IPS-18a (cell line): ENCODE measurements at regions not wholly inside any gene's neighbourhood (a gene's known extent, or its start where the extent isn't known, plus 50 kb on each side); places are given as distances from the start of the nearest gene placed in this dataset.

Experiments
- H3K27ac ChIP-seq: one replicate; pipeline ENCODE4 v1.5.1; 2013; ENCODE audit warnings: low read length
- H3K27me3 ChIP-seq: one replicate; pipeline ENCODE4 v1.6.1; 2013; ENCODE audit warnings: mild to moderate bottlenecking, low read length; ENCODE audit not compliant: control insufficient read depth, insufficient read depth
- H3K36me3 ChIP-seq: one replicate; pipeline ENCODE4 v1.6.1; 2013; ENCODE audit warnings: low read depth, low read length; ENCODE audit not compliant: control insufficient read depth
- H3K4me1 ChIP-seq: one replicate; pipeline ENCODE4 v1.6.1; 2013; ENCODE audit warnings: low read depth, low read length; ENCODE audit not compliant: control insufficient read depth
- H3K4me3 ChIP-seq: one replicate; pipeline ENCODE4 v1.5.1; 2013; ENCODE audit warnings: low read length
- H3K9ac ChIP-seq: one replicate; pipeline ENCODE4 v1.6.1; 2013; ENCODE audit warnings: mild to moderate bottlenecking, low read length, moderate library complexity
- H3K9me3 ChIP-seq: one replicate; pipeline ENCODE4 v1.6.1; 2013; ENCODE audit warnings: low read depth, low read length; ENCODE audit not compliant: control insufficient read depth

- Histone ChIP-seq H3K9ac (no peak overlapping the region), H3K36me3 (no peaks in the 10 kb centered on the region), H3K27me3 (no peaks in the 10 kb centered on the region), H3K9me3 (no peaks in the 10 kb centered on the region), H3K4me1 (peaks cover 4% of the 10 kb centered on the region), H3K4me3 (no peak overlapping the region), H3K27ac (no peak overlapping the region)
Measured at GRCh38 chr2:216791303-216791702, 68.6 kb downstream of the TNP1 start.

GRCh38 chr2:216789081-216789480, 70.8 kb downstream of the TNP1 start:
- H3K27me3 ChIP-seq: no peaks in the 10 kb centered on the region
- H3K27ac ChIP-seq: no peak overlapping the region
- H3K4me3 ChIP-seq: no peak overlapping the region
- H3K4me1 ChIP-seq: peaks cover 4% of the 10 kb centered on the region
- no peaks in the 10 kb centered on the region for H3K36me3 ChIP-seq
- H3K9ac ChIP-seq: no peak overlapping the region
- H3K9me3 ChIP-seq: no peaks in the 10 kb centered on the region

GRCh38 chr2:216787851-216788540, 71.9 kb downstream of the TNP1 start:
- no peaks in the 10 kb centered on the region for H3K27me3 ChIP-seq

GRCh38 chr2:216786676-216787075, 73.2 kb downstream of the TNP1 start:
- Histone ChIP-seq H3K27me3 (no peaks in the 10 kb centered on the region), H3K36me3 (no peaks in the 10 kb centered on the region), H3K4me3 (no peak overlapping the region), H3K4me1 (peaks cover 4% of the 10 kb centered on the region), H3K9me3 (no peaks in the 10 kb centered on the region), H3K27ac (no peak overlapping the region), H3K9ac (no peak overlapping the region)

More at GRCh38 chr2:216787851-216788540, 71.9 kb downstream of the TNP1 start:
- no peak overlapping the region for H3K27ac ChIP-seq
- no peak overlapping the region for H3K9ac ChIP-seq
- no peaks in the 10 kb centered on the region for H3K36me3 ChIP-seq
- H3K4me3 ChIP-seq: no peak overlapping the region
- peaks cover 4% of the 10 kb centered on the region for H3K4me1 ChIP-seq
- no peaks in the 10 kb centered on the region for H3K9me3 ChIP-seq

- H3K27me3 ChIP-seq: no peaks in the 10 kb centered on the region
- H3K4me3 ChIP-seq: no peak overlapping the region
- H3K9me3 ChIP-seq: no peaks in the 10 kb centered on the region
- H3K4me1 ChIP-seq: peaks cover 4% of the 10 kb centered on the region
- no peaks in the 10 kb centered on the region for H3K36me3 ChIP-seq
- no peak overlapping the region for H3K9ac ChIP-seq
- H3K27ac ChIP-seq: no peak overlapping the region
Measured at GRCh38 chr2:216784456-216784855, 75.4 kb downstream of the TNP1 start.

- Histone ChIP-seq H3K9ac (no peak overlapping the region), H3K27ac (no peak overlapping the region), H3K4me3 (no peak overlapping the region), H3K9me3 (no peaks in the 10 kb centered on the region), H3K36me3 (no peaks in the 10 kb centered on the region), H3K27me3 (no peaks in the 10 kb centered on the region), H3K4me1 (no peaks in the 10 kb centered on the region)
Measured at GRCh38 chr2:216781709-216782108, 78.2 kb downstream of the TNP1 start.

- H3K27ac ChIP-seq: no peak overlapping the region
- no peak overlapping the region for H3K9ac ChIP-seq
- H3K4me1 ChIP-seq: peaks cover 7% of the 10 kb centered on the region
- H3K27me3 ChIP-seq: no peaks in the 10 kb centered on the region
- H3K4me3 ChIP-seq: no peak overlapping the region
- H3K9me3 ChIP-seq: no peaks in the 10 kb centered on the region
- H3K36me3 ChIP-seq: no peaks in the 10 kb centered on the region
Measured at GRCh38 chr2:216780843-216781242, 79.0 kb downstream of the TNP1 start.

GRCh38 chr2:216777637-216778273, 82.1 kb downstream of the TNP1 start:
- Histone ChIP-seq H3K9ac (no peak overlapping the region), H3K9me3 (no peaks in the 10 kb centered on the region), H3K36me3 (no peaks in the 10 kb centered on the region), H3K4me3 (no peak overlapping the region), H3K27me3 (no peaks in the 10 kb centered on the region), H3K27ac (no peak overlapping the region), H3K4me1 (peaks cover 7% of the 10 kb centered on the region)

GRCh38 chr2:216776066-216776850, 80.9 kb upstream of the IGFBP5 start:
- Histone ChIP-seq H3K36me3 (no peaks in the 10 kb centered on the region), H3K27me3 (no peaks in the 10 kb centered on the region), H3K9ac (no peak overlapping the region), H3K9me3 (no peaks in the 10 kb centered on the region), H3K27ac (no peak overlapping the region), H3K4me1 (peaks cover 7% of the 10 kb centered on the region), H3K4me3 (no peak overlapping the region)

GRCh38 chr2:216775043-216775453, 79.7 kb upstream of the IGFBP5 start:
- Histone ChIP-seq H3K4me1 (peaks cover 7% of the 10 kb centered on the region), H3K9me3 (no peaks in the 10 kb centered on the region), H3K4me3 (no peak overlapping the region), H3K27ac (no peak overlapping the region), H3K36me3 (no peaks in the 10 kb centered on the region), H3K27me3 (no peaks in the 10 kb centered on the region), H3K9ac (no peak overlapping the region)

- H3K27ac ChIP-seq: no peak overlapping the region
- H3K27me3 ChIP-seq: no peaks in the 10 kb centered on the region
- H3K9ac ChIP-seq: no peak overlapping the region
- no peaks in the 10 kb centered on the region for H3K36me3 ChIP-seq
- no peaks in the 10 kb centered on the region for H3K9me3 ChIP-seq
- no peak overlapping the region for H3K4me3 ChIP-seq
- peaks cover 7% of the 10 kb centered on the region for H3K4me1 ChIP-seq
Measured at GRCh38 chr2:216774620-216775019, 79.3 kb upstream of the IGFBP5 start.
